ENCODE measurements at regions not wholly inside any gene's neighbourhood (a gene's known extent, or its start where the extent isn't known, plus 50 kb on each side); places are given as distances from the start of the nearest gene placed in this dataset.

GRCh38 chr12:93154753-93155480 lies 222.8 kb upstream of the NUDT4 start (continued):
- TF ChIP-seq, protein P1, sequence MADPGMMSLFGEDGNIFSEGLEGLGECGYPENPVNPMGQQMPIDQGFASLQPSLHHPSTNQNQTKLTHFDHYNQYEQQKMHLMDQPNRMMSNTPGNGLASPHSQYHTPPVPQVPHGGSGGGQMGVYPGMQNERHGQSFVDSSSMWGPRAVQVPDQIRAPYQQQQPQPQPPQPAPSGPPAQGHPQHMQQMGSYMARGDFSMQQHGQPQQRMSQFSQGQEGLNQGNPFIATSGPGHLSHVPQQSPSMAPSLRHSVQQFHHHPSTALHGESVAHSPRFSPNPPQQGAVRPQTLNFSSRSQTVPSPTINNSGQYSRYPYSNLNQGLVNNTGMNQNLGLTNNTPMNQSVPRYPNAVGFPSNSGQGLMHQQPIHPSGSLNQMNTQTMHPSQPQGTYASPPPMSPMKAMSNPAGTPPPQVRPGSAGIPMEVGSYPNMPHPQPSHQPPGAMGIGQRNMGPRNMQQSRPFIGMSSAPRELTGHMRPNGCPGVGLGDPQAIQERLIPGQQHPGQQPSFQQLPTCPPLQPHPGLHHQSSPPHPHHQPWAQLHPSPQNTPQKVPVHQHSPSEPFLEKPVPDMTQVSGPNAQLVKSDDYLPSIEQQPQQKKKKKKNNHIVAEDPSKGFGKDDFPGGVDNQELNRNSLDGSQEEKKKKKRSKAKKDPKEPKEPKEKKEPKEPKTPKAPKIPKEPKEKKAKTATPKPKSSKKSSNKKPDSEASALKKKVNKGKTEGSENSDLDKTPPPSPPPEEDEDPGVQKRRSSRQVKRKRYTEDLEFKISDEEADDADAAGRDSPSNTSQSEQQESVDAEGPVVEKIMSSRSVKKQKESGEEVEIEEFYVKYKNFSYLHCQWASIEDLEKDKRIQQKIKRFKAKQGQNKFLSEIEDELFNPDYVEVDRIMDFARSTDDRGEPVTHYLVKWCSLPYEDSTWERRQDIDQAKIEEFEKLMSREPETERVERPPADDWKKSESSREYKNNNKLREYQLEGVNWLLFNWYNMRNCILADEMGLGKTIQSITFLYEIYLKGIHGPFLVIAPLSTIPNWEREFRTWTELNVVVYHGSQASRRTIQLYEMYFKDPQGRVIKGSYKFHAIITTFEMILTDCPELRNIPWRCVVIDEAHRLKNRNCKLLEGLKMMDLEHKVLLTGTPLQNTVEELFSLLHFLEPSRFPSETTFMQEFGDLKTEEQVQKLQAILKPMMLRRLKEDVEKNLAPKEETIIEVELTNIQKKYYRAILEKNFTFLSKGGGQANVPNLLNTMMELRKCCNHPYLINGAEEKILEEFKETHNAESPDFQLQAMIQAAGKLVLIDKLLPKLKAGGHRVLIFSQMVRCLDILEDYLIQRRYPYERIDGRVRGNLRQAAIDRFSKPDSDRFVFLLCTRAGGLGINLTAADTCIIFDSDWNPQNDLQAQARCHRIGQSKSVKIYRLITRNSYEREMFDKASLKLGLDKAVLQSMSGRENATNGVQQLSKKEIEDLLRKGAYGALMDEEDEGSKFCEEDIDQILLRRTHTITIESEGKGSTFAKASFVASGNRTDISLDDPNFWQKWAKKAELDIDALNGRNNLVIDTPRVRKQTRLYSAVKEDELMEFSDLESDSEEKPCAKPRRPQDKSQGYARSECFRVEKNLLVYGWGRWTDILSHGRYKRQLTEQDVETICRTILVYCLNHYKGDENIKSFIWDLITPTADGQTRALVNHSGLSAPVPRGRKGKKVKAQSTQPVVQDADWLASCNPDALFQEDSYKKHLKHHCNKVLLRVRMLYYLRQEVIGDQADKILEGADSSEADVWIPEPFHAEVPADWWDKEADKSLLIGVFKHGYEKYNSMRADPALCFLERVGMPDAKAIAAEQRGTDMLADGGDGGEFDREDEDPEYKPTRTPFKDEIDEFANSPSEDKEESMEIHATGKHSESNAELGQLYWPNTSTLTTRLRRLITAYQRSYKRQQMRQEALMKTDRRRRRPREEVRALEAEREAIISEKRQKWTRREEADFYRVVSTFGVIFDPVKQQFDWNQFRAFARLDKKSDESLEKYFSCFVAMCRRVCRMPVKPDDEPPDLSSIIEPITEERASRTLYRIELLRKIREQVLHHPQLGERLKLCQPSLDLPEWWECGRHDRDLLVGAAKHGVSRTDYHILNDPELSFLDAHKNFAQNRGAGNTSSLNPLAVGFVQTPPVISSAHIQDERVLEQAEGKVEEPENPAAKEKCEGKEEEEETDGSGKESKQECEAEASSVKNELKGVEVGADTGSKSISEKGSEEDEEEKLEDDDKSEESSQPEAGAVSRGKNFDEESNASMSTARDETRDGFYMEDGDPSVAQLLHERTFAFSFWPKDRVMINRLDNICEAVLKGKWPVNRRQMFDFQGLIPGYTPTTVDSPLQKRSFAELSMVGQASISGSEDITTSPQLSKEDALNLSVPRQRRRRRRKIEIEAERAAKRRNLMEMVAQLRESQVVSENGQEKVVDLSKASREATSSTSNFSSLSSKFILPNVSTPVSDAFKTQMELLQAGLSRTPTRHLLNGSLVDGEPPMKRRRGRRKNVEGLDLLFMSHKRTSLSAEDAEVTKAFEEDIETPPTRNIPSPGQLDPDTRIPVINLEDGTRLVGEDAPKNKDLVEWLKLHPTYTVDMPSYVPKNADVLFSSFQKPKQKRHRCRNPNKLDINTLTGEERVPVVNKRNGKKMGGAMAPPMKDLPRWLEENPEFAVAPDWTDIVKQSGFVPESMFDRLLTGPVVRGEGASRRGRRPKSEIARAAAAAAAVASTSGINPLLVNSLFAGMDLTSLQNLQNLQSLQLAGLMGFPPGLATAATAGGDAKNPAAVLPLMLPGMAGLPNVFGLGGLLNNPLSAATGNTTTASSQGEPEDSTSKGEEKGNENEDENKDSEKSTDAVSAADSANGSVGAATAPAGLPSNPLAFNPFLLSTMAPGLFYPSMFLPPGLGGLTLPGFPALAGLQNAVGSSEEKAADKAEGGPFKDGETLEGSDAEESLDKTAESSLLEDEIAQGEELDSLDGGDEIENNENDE (IDR thresholded peaks at IDR 0.05; ENCODE audit: insufficient replicate concordance, low read length) = no peak
- TF ChIP-seq YY1 (IDR thresholded peaks at IDR 0.05; ENCODE audit: low read depth, low read length) (no peak), EZH2 (IDR thresholded peaks at IDR 0.05; ENCODE audit: low read depth, low read length, severe bottlenecking) (no peak), BACH1 (IDR thresholded peaks at IDR 0.05; ENCODE audit: low read length) (no peak), HDAC2 (IDR thresholded peaks at IDR 0.05; ENCODE audit: borderline replicate concordance in 1 of 2, low read depth in 2 of 2, low read length in 2 of 2) (no peak), SRF (IDR thresholded peaks at IDR 0.05; ENCODE audit: low read depth, low read length) (no peak), ASH2L (IDR thresholded peaks at IDR 0.05; ENCODE audit: low read length) (no peak), GABPA (IDR thresholded peaks at IDR 0.05; ENCODE audit: borderline replicate concordance, insufficient read depth, low read length) (no peak), BRCA1 (IDR thresholded peaks at IDR 0.05; ENCODE audit: low read depth, low read length) (no peak), KDM4A (IDR thresholded peaks at IDR 0.05; ENCODE audit: low read depth, low read length, severe bottlenecking) (no peak)

All from H1 (cell line).